GM18909 (cell line): ENCODE measurements at regions not wholly inside any gene's neighbourhood (a gene's known extent, or its start where the extent isn't known, plus 50 kb on each side); places are given as distances from the start of the nearest gene placed in this dataset.

Experiments used
- ATAC-seq: cut with Tn5 transposase; IDR thresholded peaks from one replicate; pipeline ENCODE4 v1.9.1; 2021; ENCODE audit warnings: mild to moderate bottlenecking; ENCODE audit not compliant: unreplicated experiment, poor library complexity

DNA sequence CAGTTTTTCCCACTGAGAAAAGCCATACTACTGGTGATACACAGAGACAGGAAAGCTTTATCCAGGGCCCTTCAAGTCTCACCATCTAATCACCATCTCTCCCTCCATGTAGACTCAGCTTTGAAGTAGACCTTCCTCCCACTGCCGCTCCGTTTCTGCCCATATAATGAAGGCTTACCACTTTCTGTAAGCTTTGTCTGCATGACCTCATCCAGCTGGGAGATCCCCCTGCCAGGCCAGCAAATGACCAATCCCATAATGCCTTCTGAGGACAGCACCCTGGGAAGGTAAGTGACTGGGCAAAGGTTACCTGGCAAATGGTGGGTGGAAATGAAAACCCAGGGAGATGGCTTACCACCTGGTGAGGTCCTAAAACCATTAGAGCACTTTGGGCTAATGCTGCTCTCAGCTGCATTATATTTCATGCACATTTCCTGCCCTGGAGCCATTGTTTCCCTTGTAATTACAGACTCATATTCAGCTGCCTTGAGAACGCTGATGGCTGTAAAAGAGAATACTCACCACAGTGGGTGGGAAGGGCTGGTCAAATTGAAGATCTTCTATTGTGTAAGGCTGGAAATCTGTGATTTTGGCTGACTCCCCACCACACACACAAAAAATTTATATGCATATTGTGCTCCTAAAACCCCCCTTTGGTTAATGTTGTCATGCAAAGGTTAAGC lies 350.7 kb upstream of the SYT4 start:
- no peak for ATAC-seq

DNA sequence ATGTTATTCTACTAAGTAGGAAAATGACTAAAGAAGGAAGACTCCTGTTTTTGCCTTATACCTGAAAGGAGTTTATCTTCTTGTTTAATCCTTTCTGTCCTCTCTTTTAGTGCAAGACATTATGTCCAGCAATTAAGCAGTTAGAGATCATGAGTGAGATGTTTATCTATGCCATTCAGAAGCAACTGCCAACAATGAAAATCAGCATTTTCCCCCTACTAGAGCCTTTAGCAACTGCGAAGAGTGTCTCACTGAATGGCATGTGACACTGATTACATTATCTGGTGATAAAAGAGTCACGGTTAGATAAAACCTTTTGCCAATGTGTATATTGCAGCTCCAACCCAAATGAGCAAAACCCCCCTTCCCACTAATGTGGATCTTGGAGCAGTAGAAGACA lies 357.7 kb upstream of the SYT4 start:
- no peak for ATAC-seq

DNA sequence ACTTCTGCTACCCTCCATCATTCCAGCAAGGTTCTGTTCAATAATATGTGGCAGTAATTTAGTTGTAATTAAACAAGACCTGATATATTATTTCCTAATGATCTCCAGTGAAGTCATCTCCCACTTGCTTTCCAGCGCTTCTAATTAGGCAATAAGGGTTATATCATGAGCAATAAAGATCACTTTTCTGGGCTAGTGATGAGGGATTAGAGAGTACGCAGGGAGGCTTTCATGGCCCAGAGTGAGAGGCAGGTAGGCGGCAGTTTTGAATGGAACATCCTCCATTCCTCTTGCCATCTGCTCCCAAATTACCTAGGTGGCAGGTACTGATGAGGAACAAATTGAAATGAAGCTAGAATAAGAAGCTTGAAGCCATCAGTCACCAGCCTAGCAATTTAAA lies 358.1 kb upstream of the SYT4 start:
- no peak for ATAC-seq

DNA sequence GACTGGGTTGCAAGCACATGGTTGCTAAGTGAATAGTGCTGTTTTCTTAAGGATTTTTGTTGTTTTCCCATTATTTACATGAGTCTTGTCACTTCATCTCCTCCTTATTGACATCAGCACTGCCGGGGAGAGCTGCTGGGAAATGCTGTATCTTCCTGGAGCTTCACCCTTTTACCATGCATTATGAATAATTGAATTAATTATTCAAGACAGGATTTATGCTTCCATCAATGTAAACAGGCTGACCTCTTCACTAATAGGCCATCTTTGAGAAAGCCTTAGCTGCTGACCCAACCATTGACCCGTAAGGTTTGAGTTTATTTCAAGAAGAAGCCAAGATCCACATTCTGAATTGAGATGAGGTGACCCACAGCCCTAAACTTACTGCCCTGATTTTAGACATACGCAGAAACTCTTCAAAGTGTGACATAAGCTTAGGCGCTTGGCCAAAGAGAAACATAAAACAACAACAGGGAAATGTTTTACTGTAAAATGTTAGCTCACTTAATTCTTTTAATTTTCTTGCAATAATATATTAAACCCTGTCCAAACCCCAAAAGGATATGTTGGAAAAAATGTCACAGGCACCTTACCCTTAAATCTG lies 365.5 kb upstream of the SYT4 start:
- ATAC-seq = no peak

DNA sequence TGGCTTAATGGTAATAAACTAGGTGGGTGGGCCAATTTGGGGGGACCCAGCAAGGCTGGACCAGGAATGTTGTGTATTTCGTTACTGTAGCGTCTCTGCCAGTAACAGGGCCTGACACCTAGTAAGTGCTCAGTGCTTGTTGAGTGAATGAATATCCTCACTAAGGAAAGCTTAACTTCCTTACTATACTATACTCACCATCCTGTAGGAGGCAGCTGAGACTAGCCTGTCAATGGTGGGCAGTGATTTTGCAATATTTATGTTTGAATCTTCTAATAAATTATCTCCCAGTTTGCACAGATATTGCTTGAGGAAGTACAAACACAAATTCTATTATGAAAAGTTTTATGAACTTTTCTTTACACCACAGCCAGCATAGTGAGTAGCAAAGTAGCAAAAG lies 370.7 kb upstream of the SYT4 start:
- no peak for ATAC-seq

DNA sequence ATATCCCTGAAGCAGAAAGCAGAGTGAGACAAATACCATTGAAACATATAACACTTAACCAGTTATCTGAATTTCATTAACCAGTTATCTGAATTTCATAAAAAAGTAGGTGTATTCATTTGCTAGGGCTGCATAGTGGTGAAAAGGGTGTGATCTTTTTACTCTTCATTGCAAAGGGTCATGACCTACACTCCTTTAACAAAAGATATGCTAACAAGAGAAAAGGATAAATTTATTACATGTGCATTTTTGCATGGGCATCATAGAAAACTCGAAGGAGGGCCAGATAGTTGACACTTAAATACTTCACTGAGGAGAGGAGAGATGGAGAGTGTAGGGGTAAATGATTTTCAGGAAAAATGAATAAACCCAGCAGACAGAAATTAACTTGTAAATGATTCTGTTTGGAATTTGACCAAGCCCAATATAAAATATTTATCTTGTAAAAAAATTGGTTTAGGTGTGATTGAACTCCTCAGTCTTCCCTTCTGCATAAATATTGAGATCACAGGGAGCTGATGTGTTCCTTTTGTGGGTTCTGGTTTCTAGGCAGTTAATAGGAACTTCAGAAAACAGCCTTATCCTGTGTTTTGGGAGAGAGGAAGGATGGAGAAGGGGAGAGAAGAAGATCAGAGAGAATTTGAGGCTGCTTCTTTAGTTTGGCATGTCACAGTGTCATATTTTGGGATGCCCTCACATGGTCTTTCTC lies 372.5 kb upstream of the SYT4 start:
- ATAC-seq = no peak

DNA sequence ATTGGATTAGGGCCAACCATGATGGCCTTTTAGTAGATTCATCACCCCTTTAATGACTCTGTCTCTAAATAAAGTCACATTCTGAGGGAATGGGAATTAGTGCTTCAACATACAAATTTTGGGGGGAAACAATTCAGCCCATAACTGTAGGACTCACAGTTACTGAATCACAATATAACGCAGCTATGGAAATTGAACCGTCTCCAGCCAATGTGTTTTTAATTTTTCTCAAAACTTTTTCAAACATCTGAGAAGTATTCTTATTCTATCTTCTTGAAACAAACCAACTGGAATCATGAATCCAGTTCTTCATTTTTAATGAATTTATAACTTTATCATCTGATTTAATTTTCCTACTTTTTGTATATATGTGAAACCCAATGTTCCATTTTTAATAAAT lies 373.1 kb upstream of the SYT4 start:
- no peak for ATAC-seq

DNA sequence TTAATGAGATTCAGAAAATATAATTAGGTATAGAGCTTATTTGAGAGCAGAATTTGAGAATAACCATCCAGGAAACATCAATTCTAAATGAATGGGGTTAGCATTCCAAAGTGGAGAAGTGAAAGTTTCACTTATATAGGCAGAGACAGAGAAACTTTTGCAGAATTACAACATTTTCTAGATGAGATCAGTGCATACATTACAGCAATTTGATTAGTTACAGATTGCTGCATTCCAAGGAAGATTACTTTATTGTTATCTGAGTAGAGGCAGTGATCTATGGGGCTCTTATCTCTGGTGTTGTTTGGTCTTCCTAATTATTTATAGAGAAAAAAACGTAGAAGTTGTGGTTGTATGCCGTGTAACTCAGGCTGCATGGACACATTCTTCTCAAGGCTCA lies 373.8 kb upstream of the SYT4 start:
- no peak for ATAC-seq

DNA sequence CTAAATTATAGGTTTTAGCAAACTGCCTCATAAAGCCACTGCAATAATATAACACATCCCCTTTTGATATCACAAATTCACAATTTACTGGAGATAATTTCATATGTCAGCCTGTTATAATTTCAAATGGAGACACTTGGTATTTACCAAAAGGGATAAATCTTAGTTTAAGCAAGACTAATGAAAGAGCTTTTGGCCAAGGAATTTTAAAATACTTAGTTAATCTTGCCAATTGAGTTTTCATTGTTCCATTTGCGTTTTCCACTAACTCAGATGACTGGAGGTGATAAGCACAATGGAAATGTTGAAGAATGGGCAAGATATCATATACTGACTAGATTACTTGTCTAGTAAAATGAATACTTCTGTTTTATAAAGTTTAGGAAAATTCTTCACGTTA lies 379.3 kb upstream of the SYT4 start:
- ATAC-seq = no peak

DNA sequence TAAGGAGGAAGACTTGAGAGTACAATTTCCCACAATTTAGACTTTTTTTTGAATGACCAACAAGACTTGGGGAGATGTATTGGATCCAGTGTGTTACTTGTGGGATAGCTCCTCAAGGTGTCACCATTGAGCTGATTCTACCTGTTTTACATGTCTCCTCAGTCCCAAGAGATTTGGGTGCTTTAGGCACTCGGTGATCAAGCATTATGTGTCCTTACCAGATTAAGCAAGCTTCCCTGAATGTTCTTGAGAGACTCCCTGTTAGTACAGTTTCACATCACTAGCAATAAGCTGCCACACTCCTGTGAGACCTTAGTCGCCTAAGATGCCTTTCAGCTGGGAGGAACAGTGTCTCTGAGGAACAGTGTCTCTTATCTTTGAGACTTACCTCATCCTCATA lies 384.3 kb upstream of the SYT4 start:
- peak; percentile 78 for ATAC-seq

DNA sequence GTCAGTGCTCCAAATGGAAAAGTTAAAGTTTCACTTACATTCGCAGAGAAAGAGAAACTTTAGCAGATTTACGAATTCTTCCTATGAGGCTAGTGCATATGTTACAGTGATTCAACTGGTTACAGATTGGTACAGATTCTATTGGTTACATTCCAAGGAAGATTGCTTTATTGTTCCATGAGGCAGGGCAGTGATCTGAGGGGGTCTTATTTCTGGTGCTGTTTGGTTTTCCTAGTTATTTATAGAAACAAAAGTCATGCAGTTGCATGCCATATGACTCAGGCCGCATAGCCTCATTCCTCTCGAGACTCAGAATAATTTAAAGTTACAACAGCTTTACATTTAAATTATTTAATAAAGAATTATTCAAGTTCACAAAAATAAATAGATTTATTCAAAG lies 385.4 kb upstream of the SYT4 start:
- ATAC-seq = no peak

DNA sequence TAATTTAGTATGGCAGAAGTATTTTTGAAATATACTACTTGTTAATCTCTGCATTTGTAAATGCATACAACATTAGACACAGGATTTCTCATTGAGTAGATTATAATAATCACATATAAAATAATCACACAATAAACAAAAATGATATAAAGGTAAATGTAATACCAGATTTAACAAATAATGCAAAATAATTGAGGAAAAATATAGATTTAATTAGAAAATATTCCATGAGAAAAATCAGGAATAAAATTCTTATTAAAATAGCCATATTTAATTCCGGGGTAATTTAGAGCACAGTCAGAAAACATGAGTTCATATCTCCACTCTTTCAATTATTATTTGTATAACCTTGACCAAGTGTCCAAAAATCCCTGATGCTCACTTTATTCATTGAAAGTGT lies 385.9 kb upstream of the SYT4 start:
- no peak for ATAC-seq

DNA sequence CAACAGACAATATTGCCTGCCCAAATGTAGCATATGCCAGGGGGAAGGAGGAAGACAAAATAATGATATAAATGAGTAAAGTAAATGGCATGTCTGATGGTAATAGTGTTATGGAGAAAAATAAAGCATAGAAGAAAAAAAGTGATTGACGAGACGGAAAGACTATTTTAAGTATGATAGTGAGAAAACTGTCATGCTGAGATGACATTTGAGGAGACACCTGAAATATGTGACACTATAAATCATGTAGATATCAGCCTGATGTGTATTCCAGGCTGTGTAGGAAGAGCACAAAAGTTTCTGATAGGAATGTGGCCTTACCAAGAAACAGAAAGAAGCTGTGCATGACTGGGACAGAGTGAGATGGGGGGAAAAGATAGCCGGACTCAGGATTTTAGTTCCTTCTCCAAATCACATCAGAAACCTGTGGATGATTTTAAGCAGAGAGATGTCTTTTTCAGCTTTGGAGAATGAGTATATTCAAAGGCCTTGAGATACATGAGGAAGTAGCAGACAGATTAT lies 387.3 kb upstream of the SYT4 start:
- ATAC-seq = no peak

DNA sequence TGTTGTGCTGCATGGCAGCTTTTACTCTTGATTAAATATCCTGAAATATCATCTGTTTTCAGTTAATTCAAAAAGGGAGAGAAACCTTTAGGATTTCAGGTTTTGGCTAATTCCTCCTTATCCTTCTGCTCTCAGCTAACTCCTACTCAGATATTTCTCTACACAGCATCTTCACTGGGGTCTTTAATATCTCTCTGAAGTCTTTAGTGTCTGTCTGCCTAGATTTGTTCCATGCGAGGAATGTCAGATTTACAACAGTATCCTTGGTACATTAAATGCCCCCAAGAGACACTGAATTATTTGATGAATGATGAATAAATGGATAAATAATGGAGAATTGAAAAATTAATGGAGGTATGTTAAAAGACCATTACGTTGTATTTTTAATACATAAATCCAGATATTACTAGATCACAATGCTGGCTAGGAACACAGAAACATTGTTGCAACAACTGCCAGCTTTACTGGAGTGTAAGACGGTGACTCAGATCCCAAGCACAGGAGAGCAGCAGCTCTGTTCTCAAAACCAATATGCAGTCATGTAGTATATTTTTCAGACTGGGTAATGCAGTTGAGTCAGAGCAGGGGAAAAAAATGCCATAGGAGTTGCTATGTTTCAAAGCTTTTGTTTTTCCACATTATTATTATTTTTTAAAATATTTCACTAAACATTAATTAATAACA lies 388.0 kb upstream of the SYT4 start:
- no peak for ATAC-seq

DNA sequence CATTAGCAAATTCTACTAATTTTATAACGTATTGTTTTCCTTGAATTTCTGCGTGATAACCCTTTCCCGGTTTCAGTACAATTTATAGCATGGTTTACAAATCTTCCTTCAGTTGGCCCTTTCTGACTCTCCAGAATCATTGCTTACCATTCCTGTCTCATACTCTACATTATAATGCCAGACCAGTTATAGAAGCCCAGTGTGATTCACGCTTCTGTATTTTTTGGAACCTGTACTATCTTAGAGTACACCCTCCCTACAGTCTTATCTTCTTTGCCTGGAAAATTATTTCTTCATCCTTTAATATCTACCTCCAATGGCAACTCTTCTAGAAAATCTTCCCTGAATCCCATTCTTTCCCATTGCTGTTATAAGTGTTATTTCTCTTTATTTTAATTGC lies 391.6 kb upstream of the SYT4 start:
- no peak for ATAC-seq

DNA sequence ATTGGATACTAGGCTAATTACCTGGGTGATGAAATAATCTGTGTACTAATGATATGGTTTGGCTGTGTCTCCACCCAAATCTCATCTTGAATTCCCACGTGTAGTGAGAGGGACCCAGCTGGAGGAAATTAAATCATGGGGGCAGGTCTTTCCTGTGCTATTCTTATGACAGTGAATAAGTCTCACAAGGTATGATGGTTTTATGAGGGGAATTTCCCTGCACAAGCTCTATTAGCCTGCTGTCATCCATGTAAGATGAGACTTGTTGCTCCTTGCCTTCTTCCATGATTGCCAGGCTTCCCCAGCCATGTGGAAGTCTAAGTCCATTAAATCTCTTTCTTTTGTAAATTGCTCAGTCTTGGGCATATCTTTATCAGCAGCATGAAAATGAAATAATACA lies 394.1 kb upstream of the SYT4 start:
- no peak for ATAC-seq

DNA sequence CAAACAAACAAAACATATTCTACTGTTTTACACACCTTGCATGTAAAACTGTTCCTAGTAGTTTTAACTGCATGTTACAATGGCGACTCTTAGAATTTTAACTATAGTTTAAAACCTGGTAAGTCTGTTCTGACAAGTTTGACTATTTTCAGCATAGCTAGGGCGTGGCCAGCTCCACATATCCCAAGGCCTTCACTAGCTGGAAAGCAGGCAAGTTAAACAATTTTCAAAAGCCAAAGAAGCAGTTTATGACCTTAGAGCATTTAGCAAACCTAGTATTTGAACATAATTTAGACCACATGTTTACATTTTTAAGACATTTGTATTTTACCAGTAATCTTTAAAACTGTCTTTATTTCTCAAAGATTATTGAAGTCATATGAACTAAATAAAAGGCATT lies 402.8 kb upstream of the SYT4 start:
- ATAC-seq = no peak

DNA sequence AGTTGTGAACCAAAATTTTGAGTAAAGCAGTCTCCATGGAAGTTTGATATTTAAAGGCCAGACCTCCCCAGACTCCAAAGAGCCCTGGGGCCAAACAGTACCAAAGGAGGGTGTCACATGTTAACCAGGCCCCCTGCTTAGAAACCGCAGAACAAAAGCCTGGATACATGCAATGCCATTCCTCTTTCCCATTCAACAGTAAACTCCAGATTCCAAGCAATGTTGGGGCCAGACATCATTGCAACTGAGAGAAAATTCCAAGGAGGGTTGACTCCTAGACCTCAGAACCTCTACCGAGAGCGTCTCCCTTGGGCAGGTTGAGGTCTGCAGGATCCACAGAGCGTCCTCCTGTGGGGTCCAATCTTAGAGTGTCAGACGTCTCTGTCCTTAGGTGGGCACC lies 404.4 kb upstream of the SYT4 start:
- ATAC-seq = no peak

DNA sequence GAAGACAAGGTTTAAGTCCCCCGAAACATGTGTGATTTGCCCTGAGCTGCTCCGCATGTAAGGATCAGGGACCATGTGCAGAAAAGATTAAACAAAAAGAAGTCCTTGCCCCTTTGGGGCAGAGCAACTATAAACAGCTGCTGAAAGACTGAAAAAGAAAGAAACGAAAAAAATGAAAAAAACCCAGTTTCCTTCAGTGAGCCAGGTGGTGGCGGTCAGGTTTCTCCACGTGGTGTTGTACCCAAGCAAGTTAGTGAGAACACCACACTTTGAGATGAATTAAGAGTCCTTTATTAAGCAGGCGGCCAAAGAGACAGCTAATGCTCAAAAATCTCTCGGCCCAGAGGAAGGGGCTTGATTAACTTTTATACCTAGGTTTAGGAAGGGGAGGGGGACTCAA lies 404.9 kb upstream of the SYT4 start:
- no peak for ATAC-seq

DNA sequence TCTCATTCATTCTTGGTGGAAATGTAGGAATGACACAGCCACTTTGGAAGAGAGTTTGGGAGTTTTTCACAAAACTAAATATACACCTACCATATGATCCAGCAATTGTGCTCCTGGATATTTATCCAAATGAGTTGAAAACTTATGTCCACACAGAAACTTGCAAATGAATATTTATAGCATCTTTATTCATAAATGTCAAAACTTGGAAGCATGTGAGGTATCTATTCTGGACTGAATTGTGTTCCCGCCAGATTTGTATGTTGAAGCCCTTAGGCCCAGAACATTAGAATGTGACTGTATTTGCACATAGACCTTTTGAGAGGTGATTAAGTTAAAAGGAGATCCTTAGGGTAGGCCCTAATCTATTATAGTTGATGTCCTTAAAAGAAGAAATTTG lies 409.4 kb upstream of the SYT4 start:
- ATAC-seq = no peak

DNA sequence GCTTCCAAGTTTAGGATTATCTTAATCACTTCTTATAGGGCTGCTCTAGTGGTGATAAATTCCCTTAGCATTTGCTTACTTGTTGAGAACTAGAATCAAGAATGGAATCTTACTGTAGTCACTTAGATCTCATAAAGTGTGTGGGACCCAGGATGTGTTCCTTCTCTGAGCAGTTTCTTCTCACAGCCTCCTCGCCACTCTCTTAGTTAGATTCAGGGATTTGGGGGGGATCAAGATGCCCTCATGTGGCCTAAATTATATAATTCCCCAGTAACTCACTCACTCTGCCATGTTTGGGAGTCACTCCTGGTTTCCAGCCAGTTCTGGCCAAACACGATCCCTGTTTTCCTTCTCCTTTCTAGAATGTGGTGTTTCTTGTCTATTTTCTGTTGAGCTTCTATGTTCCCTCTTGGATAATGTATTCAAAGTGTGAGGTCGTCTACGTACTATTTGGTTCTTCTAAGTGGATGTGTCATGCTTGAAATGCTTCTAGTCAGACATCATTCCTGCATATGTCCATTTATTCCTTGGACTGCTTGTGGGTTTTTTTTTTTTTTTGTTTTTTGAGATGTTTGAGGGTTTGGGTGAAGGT lies 414.9 kb upstream of the SYT4 start:
- ATAC-seq = no peak
